ENCODE measurements at regions not wholly inside any gene's neighbourhood (a gene's known extent, or its start where the extent isn't known, plus 50 kb on each side); places are given as distances from the start of the nearest gene placed in this dataset.
"Not testable (repeated sequence)": the region's sequence is repeated elsewhere in the genome, so short reads cannot be mapped to it uniquely, and the experiment has no call there.

GRCh38 chr17:18546514-18547398 is 70.2 kb downstream of the LGALS9C start:
- DNase-seq: not testable (repeated sequence)

- not testable (repeated sequence) for DNase-seq
Measured at GRCh38 chr17:18557086-18557485, 80.5 kb downstream of the LGALS9C start.

- not testable (repeated sequence) for DNase-seq
Measured at GRCh38 chr17:18563381-18564098, 80.7 kb downstream of the TBC1D28 start.

- DNase-seq: peak; percentile 71
Measured at GRCh38 chr17:18564099-18564448, 80.1 kb downstream of the TBC1D28 start.

GRCh38 chr17:18568108-18568995 is 75.8 kb downstream of the TBC1D28 start:
- DNase-seq: not testable (repeated sequence)

GRCh38 chr17:18569489-18569913 is 74.7 kb downstream of the TBC1D28 start:
- not testable (repeated sequence) for DNase-seq

- not testable (repeated sequence) for DNase-seq
Measured at GRCh38 chr17:18572536-18572935, 71.7 kb downstream of the TBC1D28 start.

GRCh38 chr17:18574137-18574536 is 70.1 kb downstream of the TBC1D28 start:
- DNase-seq: not testable (repeated sequence)
